ENCODE measurements at regions not wholly inside any gene's neighbourhood (a gene's known extent, or its start where the extent isn't known, plus 50 kb on each side); places are given as distances from the start of the nearest gene placed in this dataset.
"Not testable (repeated sequence)": the region's sequence is repeated elsewhere in the genome, so short reads cannot be mapped to it uniquely, and the experiment has no call there.

DNA sequence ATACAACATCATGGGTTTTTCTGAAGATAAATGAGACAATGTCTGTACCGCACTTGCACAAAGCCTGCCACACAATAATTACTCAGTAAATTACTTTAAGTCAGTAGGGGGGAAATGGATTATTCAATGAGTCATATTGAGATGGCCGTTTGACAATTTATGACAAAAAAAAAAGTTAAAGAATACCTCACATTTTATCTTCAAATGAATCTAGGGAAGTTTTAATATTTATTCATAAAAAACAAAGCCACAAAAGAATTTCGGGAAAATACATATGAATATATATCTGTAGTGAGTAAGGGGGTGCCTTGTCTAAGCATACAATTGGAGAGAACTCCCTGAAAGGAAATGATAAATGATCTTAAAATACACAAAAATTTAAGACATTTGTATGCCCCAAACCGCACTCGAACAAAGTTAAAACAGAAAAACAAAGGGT lies 197.0 kb upstream of the SLC7A11 start:
- DNase-seq (ENCODE audit: low spot score), result no peak
- no peak for TF ChIP-seq CTCF (IDR thresholded peaks at IDR 0.05)
- TF ChIP-seq POLR2A (IDR thresholded peaks at IDR 0.05), result no peak
- no peak for TF ChIP-seq POLR2AphosphoS5 (IDR thresholded peaks at IDR 0.05)
- Histone ChIP-seq H3K27me3 (replicated peaks; ENCODE audit: insufficient read depth) (no peaks in the 10 kb centered on the region), H3K4me1 (replicated peaks) (no peaks in the 10 kb centered on the region), H3K9me3 (no peaks in the 10 kb centered on the region), H3K4me3 (no peak overlapping the region), H3K36me3 (no peaks in the 10 kb centered on the region), H3K27ac (no peak overlapping the region)
- intact Hi-C loops (cut with DNase I), result no loop called here
- WGBS, result 74% methylated on average over 5 of the region's 5 CpGs

DNA sequence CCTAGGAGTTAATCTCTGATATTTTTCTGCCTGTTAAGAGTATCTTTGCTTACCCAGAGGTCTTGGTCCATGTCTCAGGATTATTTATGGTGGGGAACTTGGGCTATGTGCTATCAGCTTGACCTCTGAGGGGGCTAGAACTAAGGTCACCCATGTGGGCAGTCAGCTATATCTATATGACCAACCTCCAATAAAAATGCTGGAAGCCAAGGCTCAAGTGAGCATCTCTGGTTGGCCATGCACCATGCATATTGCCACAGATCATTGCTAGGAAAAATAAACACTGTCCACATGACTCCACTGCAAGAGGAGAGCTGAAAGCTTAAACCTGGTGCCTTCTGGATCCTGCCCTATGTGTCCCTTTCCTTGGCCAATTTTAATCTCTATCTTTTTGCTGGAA lies 196.5 kb upstream of the SLC7A11 start:
- H3K9me3 ChIP-seq, result no peaks in the 10 kb centered on the region
- intact Hi-C loops (cut with DNase I), result no loop called here
- H3K27me3 ChIP-seq (replicated peaks; ENCODE audit: insufficient read depth), result no peaks in the 10 kb centered on the region
- H3K36me3 ChIP-seq, result no peaks in the 10 kb centered on the region
- H3K27ac ChIP-seq, result no peak overlapping the region
- no peaks in the 10 kb centered on the region for H3K4me1 ChIP-seq (replicated peaks)
- TF ChIP-seq CTCF (IDR thresholded peaks at IDR 0.05), result no peak
- TF ChIP-seq POLR2A (IDR thresholded peaks at IDR 0.05), result no peak
- TF ChIP-seq POLR2AphosphoS5 (IDR thresholded peaks at IDR 0.05), result no peak
- H3K4me3 ChIP-seq, result no peak overlapping the region
- DNase-seq (ENCODE audit: low spot score), result no peak

DNA sequence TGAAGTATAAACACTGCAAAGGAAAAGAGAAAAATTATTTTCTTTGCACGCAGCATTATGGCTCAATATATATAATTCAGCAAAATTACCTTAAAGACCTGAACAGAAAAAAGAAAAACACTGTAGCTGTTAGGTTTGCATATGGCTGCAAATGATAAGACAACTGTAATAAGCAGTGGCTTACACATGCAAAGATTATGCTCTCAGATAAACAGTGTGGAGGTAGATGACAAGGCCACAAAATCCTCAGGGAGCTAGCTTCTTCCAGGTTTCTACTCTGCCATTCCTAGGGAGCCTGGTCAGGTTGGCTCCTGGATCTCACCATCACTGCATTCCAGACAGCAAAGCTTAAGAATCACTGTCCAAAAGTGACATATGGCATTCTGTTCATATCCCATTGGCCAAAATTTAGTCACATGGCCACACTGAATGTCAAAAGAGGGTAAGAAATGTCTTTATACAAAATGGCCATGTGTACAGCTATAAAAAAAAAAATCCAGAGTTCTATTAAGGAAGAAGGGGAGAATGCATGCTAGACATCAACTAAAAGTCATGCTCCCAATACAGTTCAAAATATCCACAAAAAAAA lies 195.2 kb upstream of the SLC7A11 start:
- intact Hi-C loops (cut with DNase I), result no loop called here
- no peaks in the 10 kb centered on the region for H3K36me3 ChIP-seq
- no peak overlapping the region for H3K27ac ChIP-seq
- no peaks in the 10 kb centered on the region for H3K4me1 ChIP-seq (replicated peaks)
- no peaks in the 10 kb centered on the region for H3K9me3 ChIP-seq
- no peak for TF ChIP-seq POLR2A (IDR thresholded peaks at IDR 0.05)
- no peak for TF ChIP-seq CTCF (IDR thresholded peaks at IDR 0.05)
- no peak for TF ChIP-seq POLR2AphosphoS5 (IDR thresholded peaks at IDR 0.05)
- DNase-seq (ENCODE audit: low spot score), result no peak
- WGBS, result 93% methylated on average over 1 of the region's 1 CpG
- H3K27me3 ChIP-seq (replicated peaks; ENCODE audit: insufficient read depth), result no peaks in the 10 kb centered on the region
- H3K4me3 ChIP-seq, result no peak overlapping the region

DNA sequence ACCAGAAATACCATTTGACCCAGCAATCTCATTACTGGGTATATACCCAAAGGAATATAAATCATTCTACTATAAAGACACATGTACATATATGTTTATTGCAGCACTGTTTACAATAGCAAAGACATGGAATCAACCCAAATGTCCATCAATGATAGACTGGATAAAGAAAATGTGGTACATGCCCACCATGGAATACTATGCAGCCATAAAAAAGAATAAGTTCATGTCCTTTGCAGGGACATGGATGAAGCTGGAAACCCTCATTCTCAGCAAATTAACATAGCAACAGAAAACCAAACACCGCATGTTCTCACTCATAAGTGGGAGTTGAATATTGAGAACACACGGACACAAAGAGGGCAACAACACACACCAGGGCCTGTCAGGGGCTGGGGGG lies 193.6 kb upstream of the SLC7A11 start:
- H3K4me3 ChIP-seq; H3K36me3 ChIP-seq; H3K4me1 ChIP-seq (replicated peaks); H3K9me3 ChIP-seq; H3K27ac ChIP-seq; H3K27me3 ChIP-seq (replicated peaks; ENCODE audit: insufficient read depth); intact Hi-C loops (cut with DNase I); DNase-seq (ENCODE audit: low spot score): not testable (repeated sequence)
- 98% methylated on average over 2 of the region's 2 CpGs for WGBS

GRCh38 chr4:138435046-138435445 lies 192.9 kb upstream of the SLC7A11 start:
- DNase-seq (ENCODE audit: low spot score); H3K27ac ChIP-seq; H3K4me1 ChIP-seq (replicated peaks); H3K9me3 ChIP-seq; H3K36me3 ChIP-seq; H3K27me3 ChIP-seq (replicated peaks; ENCODE audit: insufficient read depth); intact Hi-C loops (cut with DNase I); H3K4me3 ChIP-seq: not testable (repeated sequence)

GRCh38 chr4:138428611-138429010 lies 186.5 kb upstream of the SLC7A11 start:
- 93% methylated on average over 4 of the region's 4 CpGs for WGBS
- Histone ChIP-seq H3K4me3 (no peak overlapping the region), H3K9me3 (no peaks in the 10 kb centered on the region), H3K27me3 (replicated peaks; ENCODE audit: insufficient read depth) (no peaks in the 10 kb centered on the region), H3K36me3 (no peaks in the 10 kb centered on the region), H3K27ac (no peak overlapping the region), H3K4me1 (replicated peaks) (no peaks in the 10 kb centered on the region)
- TF ChIP-seq CTCF (IDR thresholded peaks at IDR 0.05) (no peak), POLR2AphosphoS5 (IDR thresholded peaks at IDR 0.05) (no peak), POLR2A (IDR thresholded peaks at IDR 0.05) (no peak)
- intact Hi-C loops (cut with DNase I), result no loop called here
- DNase-seq (ENCODE audit: low spot score), result no peak
